T-helper 17 cell (primary cell): ENCODE measurements at regions not wholly inside any gene's neighbourhood (a gene's known extent, or its start where the extent isn't known, plus 50 kb on each side); places are given as distances from the start of the nearest gene placed in this dataset.

Source experiments
- ATAC-seq: fragments of 150-1000 bp; cut with Tn5 transposase; 2 replicates; pipeline ENCODE4 v1.10.0; 2021; ENCODE audit warnings: mild to moderate bottlenecking, moderate library complexity
- DNase-seq, 3 donors: peaks; one replicate each; pipeline versions ENCODE4 v3.0.0 to v3.0.0-alpha.2; 2020 to 2021
- H3K9me3 ChIP-seq: one replicate; pipeline ENCODE4 v1.7.0; 2013; ENCODE audit warnings: low read length, mild to moderate bottlenecking; ENCODE audit not compliant: control insufficient read depth, poor library complexity, severe bottlenecking
- H3K27ac Mint-ChIP-seq: one replicate; pipeline ENCODE4 v1.8.0; 2022; ENCODE audit warnings: mild to moderate bottlenecking, moderate library complexity, mixed read lengths
- H3K27me3 Mint-ChIP-seq: one replicate; pipeline ENCODE4 v1.8.0; 2022; ENCODE audit warnings: mixed read lengths
- H3K36me3 Mint-ChIP-seq: one replicate; pipeline ENCODE4 v1.8.0; 2022; ENCODE audit warnings: low read depth, mixed read lengths
- H3K4me1 Mint-ChIP-seq: one replicate; pipeline ENCODE4 v1.8.0; 2022; ENCODE audit warnings: mild to moderate bottlenecking, mixed read lengths
- H3K4me3 Mint-ChIP-seq: one replicate; pipeline ENCODE4 v1.8.0; 2022; ENCODE audit warnings: mild to moderate bottlenecking, moderate library complexity, mixed read lengths

DNA sequence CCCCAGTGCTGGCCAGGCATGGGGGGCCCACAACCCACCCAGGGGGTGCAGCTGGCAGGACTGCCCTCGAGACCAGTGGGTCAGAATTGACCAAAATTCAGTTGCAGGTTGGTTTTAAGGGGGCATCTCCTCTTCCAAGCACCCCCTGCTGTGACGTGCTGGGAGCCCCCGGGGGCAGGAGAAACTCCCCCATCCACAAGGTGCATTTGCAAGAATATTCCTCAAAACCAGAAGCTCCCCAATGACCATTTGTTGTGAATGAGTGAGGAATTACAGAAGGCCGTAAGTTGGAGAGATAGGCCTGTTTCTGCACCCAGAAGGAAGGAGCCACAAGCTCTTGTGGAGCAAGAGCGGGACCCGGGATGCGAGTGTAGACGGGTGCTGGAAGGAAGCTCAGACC, 414.5 kb downstream of the BRD1 start:
- Mint-ChIP-seq H3K4me3 (no peak overlapping the region), H3K4me1 (no peaks in the 10 kb centered on the region), H3K36me3 (peaks cover 2% of the 10 kb centered on the region), H3K27ac (no peak overlapping the region), H3K27me3 (peaks cover 14% of the 10 kb centered on the region)
- no peak for ATAC-seq
- no peaks in the 10 kb centered on the region for H3K9me3 ChIP-seq
- no peak for DNase-seq

DNA sequence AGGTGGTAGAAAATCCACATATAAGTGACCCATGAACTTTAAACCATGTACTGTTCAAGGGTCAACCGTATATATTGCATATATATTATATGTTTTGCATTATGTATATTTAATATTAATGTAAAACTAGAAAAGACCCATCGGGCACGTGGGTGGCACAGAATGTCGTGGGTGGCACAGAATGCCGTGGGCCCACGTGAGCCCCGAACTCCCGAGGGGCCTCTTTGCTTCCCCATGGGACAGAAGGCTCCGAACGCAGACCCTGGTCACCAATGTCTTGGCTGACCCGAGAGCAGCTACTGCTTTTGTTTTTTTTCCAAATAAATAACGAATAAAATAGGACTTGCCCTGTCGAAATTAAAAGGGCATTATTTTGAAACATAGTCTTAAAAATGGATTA, 415.4 kb downstream of the BRD1 start:
- ATAC-seq (no peak), DNase-seq (no peak)
- Mint-ChIP-seq H3K4me3 (no peak overlapping the region), H3K27ac (no peak overlapping the region), H3K27me3 (peaks cover 13% of the 10 kb centered on the region), H3K36me3 (peaks cover 2% of the 10 kb centered on the region), H3K4me1 (no peaks in the 10 kb centered on the region)
- H3K9me3 ChIP-seq = no peaks in the 10 kb centered on the region

DNA sequence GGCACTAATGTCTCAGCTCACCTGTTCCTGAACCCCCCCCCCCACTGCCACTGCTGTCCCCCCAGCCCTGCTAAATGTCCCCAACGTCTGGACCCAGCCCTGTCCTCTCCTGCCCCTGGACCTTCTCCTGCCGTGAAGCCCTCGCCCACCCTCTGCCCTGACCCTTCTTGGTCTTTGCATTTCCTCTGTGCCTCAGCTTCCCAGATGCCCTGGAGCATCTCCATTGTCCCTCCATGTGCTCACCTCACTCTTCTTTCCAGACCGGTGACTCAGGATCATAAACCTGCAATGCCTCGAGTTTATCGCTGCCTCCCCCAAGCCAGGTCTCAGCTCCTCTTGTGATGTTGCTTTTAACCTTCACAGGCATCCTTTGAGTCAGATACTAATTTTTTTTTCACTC, 416.4 kb downstream of the BRD1 start:
- no peaks in the 10 kb centered on the region for H3K4me1 Mint-ChIP-seq
- DNase-seq (no peak), ATAC-seq (no peak)
- H3K27me3 Mint-ChIP-seq = peaks cover 13% of the 10 kb centered on the region
- H3K9me3 ChIP-seq = no peaks in the 10 kb centered on the region
- no peak overlapping the region for H3K27ac Mint-ChIP-seq
- peaks cover 2% of the 10 kb centered on the region for H3K36me3 Mint-ChIP-seq
- no peak overlapping the region for H3K4me3 Mint-ChIP-seq

GRCh38 chr22:49408102-49408836, 419.4 kb downstream of the BRD1 start:
- no peak for DNase-seq
- H3K36me3 Mint-ChIP-seq = peaks cover 2% of the 10 kb centered on the region
- no peak for ATAC-seq
- no peak overlapping the region for H3K4me3 Mint-ChIP-seq
- no peaks in the 10 kb centered on the region for H3K9me3 ChIP-seq
- H3K4me1 Mint-ChIP-seq = no peaks in the 10 kb centered on the region
- H3K27me3 Mint-ChIP-seq = peaks cover 26% of the 10 kb centered on the region
- no peak overlapping the region for H3K27ac Mint-ChIP-seq

DNA sequence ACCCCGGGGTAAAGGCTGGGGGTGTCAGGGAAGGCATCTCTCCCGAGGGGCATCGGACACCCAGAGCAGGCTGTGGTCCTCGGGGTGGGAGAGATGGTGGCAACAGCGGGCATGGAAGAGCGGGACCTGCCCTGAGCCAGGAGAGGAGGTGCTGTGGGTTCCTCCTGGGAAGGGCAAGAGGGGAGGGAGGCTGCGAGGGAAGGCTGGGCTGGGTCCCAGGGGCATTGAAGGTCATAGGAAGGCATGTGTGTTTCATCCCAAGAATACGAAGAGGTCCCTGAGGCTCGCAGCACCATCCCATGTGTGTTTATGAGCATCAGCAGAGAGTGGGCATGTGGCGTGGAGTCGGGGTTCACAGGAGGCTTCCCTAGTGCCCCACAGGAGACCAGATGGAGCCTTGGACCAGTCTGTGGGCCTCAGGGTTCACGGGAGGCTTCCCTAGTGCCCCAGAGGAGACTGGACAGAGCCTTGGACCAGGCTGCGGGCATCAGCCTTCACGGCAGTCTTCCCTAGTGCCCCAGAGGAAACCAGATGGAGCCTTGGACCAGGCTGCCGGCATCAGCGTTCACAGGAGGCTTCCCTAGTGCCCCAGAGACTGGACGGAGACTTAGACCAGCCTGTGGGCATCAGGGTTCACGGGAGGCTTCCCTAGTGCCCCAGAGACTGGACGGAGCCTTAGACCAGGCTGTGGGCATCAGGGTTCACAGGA, 420.6 kb downstream of the BRD1 start:
- no peaks in the 10 kb centered on the region for H3K9me3 ChIP-seq
- Mint-ChIP-seq H3K27me3 (peaks cover 31% of the 10 kb centered on the region), H3K27ac (no peak overlapping the region), H3K4me3 (no peak overlapping the region), H3K4me1 (no peaks in the 10 kb centered on the region), H3K36me3 (no peaks in the 10 kb centered on the region)
- no peak for DNase-seq
- no peak for ATAC-seq

GRCh38 chr22:49406047-49406650, 421.5 kb downstream of the BRD1 start:
- H3K4me3 Mint-ChIP-seq = no peak overlapping the region
- ATAC-seq (no peak), DNase-seq (no peak)
- no peaks in the 10 kb centered on the region for H3K4me1 Mint-ChIP-seq
- no peaks in the 10 kb centered on the region for H3K36me3 Mint-ChIP-seq
- H3K9me3 ChIP-seq = no peaks in the 10 kb centered on the region
- H3K27ac Mint-ChIP-seq = no peak overlapping the region
- H3K27me3 Mint-ChIP-seq = peaks cover 36% of the 10 kb centered on the region

DNA sequence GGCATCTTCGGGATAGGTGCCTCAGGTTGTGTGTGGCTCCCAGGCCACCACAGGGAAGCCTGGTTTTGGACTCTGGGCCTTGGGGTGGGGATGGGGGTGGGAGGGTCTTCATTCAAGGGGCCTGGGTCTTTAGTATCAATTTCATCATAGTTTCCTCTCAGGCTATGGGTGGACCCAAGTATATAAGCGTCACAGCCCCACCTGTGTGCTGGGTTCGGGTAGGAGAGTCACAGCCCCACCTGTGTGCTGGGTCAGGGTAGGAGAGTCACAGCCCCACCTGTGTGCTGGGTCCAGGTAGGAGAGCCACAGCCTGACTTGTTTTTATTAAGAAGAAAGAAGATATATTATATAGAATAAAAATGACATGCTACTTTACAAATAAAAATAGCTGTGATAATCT, 422.1 kb downstream of the BRD1 start:
- ATAC-seq (no peak), DNase-seq (no peak)
- H3K9me3 ChIP-seq = no peaks in the 10 kb centered on the region
- Mint-ChIP-seq H3K4me3 (no peak overlapping the region), H3K27ac (no peak overlapping the region), H3K27me3 (peaks cover 36% of the 10 kb centered on the region), H3K36me3 (no peaks in the 10 kb centered on the region), H3K4me1 (no peaks in the 10 kb centered on the region)

DNA sequence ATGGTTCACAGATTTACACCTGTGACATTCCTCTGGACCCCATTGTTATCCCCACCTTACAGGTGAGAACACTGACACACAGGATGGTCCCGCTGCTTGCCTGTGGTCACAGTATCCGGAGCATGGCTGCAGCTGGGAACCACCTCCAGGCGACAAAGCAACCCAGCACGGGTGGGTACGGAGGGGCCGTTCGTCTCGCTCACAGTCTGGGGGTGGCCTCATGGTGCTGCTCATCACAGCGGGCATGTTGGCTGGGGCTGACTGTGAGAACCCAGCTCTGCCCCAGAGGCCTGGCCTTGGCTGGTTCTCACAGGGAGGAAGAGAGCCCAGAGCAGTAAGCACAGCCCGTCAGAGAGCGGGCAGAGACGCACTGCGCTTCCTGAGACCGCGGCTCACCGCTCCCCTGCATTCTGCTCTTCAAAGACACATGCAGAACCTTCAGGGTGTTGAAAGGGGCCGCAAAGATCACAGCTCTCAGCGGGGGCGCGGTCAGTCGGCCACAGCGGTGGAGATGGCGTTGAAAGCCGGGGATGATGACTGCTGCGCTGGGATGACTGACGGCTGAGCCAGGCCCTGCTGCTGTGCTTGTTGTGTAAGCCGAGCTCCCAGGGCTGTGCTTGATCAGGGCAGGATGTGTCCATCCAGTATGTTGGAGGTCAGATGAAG, 423.0 kb downstream of the BRD1 start:
- ATAC-seq (no peak), DNase-seq (no peak)
- H3K27ac Mint-ChIP-seq = no peak overlapping the region
- H3K4me1 Mint-ChIP-seq = no peaks in the 10 kb centered on the region
- H3K36me3 Mint-ChIP-seq = no peaks in the 10 kb centered on the region
- H3K27me3 Mint-ChIP-seq = peaks cover 36% of the 10 kb centered on the region
- H3K9me3 ChIP-seq = no peaks in the 10 kb centered on the region
- no peak overlapping the region for H3K4me3 Mint-ChIP-seq

DNA sequence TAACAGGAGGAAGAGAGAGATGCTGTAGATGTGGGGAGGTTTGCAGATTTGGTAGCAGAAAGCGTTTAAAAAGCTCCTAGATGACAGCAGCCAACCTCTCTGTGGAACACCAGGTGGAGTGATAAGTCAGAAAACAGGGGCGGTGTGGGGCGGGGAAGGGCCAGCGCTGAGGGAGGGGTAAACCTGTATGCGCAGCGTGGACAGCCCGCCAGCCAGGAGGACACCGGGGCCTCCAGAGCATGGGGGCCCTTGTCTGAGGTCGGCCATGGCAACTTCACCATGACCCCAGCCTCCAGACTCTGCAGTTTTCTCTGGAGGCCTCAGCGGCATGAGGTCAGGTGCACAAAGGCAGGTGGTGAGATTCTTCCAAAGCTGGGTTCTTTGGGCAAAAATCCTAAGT, 423.7 kb downstream of the BRD1 start:
- Mint-ChIP-seq H3K27me3 (peaks cover 36% of the 10 kb centered on the region), H3K36me3 (no peaks in the 10 kb centered on the region), H3K4me1 (no peaks in the 10 kb centered on the region), H3K27ac (no peak overlapping the region), H3K4me3 (no peak overlapping the region)
- no peaks in the 10 kb centered on the region for H3K9me3 ChIP-seq
- DNase-seq (no peak), ATAC-seq (no peak)

- H3K4me1 Mint-ChIP-seq = no peaks in the 10 kb centered on the region
- H3K36me3 Mint-ChIP-seq = no peaks in the 10 kb centered on the region
- H3K27me3 Mint-ChIP-seq = peaks cover 42% of the 10 kb centered on the region
- DNase-seq (no peak), ATAC-seq (no peak)
- no peak overlapping the region for H3K27ac Mint-ChIP-seq
- H3K4me3 Mint-ChIP-seq = no peak overlapping the region
- H3K9me3 ChIP-seq = no peaks in the 10 kb centered on the region
Observed at GRCh38 chr22:49403102-49403501, 424.6 kb downstream of the BRD1 start.

DNA sequence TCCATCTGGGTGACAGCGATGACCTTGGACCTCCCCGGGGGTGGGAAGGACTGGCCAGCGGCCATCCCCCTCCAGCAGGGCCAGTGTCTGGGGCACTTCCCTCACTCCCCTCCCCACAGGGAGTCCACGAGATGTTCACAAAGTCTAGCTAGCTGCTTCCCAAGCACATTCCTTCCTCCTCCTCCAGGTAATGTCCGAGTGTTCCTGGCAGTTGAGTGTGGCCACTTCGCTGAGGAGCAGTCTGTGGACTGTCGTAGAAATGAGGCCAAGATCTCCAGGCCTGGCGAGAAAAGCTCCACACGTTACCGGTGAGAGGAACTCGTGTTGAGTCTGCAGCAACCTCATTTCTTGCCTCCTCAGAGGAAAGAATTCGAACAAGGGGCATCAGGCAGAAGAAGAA, 425.5 kb downstream of the BRD1 start:
- no peak overlapping the region for H3K27ac Mint-ChIP-seq

DNA sequence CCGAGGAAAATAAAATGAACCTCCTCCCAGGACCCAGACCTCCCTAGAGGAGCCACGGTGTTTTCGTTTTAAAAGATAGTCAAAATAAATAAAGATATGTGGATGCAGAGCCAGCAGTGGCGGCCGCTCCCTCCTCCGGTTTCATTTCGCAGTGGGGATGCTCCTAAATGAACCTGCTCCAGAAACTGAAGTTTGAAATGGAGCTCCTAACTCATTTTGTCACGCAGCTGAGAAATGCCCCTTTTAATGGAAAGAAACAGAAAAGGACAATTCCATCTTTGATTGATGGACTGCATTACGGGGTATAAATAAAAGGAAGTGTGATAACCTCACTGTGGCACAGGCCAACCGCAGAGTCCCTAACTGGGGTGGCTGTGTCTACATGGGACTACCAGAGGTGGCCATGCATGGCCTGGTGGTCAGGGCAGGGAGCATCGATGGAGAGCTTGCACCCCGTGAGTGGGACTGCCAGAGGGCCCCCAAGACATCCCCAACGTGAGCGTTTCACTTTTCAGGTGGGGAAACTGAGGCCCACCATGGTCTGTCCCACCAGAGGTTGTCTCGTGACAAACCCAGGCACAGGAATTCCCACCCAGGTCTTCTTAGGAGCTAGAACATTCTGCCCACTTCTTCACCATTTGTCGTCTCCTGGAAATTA, 426.6 kb downstream of the BRD1 start:
- H3K27me3 Mint-ChIP-seq = peaks cover 43% of the 10 kb centered on the region
- H3K4me3 Mint-ChIP-seq = no peak overlapping the region
- no peaks in the 10 kb centered on the region for H3K9me3 ChIP-seq
- no peaks in the 10 kb centered on the region for H3K4me1 Mint-ChIP-seq
- H3K36me3 Mint-ChIP-seq = no peaks in the 10 kb centered on the region
- DNase-seq (no peak), ATAC-seq (no peak)
- no peak overlapping the region for H3K27ac Mint-ChIP-seq

More for the DNA sequence above, 425.5 kb downstream of the BRD1 start:
- DNase-seq (no peak), ATAC-seq (no peak)
- Mint-ChIP-seq H3K27me3 (peaks cover 51% of the 10 kb centered on the region), H3K4me1 (no peaks in the 10 kb centered on the region), H3K4me3 (no peak overlapping the region), H3K36me3 (no peaks in the 10 kb centered on the region)
- no peaks in the 10 kb centered on the region for H3K9me3 ChIP-seq
